ENCODE measurements at regions not wholly inside any gene's neighbourhood (a gene's known extent, or its start where the extent isn't known, plus 50 kb on each side); places are given as distances from the start of the nearest gene placed in this dataset.

GRCh38 chr5:20636686-20637085 is 648.7 kb upstream of the CDH18 start:
- H3K4me3 ChIP-seq (ENCODE audit: control insufficient read depth, low read depth, low read length): no peak overlapping the region
- no peak for TF ChIP-seq CTCF (conservative IDR thresholded peaks at IDR 0.05; ENCODE audit: control insufficient read depth, insufficient read depth, low read depth, low read length)
- no peak for DNase-seq (ENCODE audit: low read depth)

DNA sequence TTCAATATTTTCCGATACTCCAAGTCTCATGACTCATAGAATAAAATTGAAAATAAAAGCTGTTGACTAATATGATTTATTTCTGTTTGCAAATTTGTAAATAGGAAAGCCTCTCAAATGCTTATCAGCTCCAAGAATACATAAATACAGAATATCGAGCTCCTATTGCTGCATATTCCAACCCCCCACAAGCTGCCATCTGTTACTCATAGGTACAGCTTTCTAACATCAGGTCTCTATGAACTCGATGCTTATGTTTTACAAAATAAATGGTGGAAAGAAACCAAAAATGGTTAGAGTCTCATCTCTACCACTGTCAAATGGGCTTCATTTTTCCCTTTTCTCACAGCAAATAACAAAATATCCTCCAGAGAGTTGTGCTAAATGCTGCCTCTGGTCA is 631.6 kb upstream of the CDH18 start:
- H3K4me3 ChIP-seq (ENCODE audit: control insufficient read depth, low read depth, low read length): no peak overlapping the region
- no peak for DNase-seq (ENCODE audit: low read depth)
- TF ChIP-seq CTCF (conservative IDR thresholded peaks at IDR 0.05; ENCODE audit: control insufficient read depth, insufficient read depth, low read depth, low read length): no peak

- no peak for TF ChIP-seq CTCF (conservative IDR thresholded peaks at IDR 0.05; ENCODE audit: control insufficient read depth, insufficient read depth, low read depth, low read length)
These were observed 630.3 kb upstream of the CDH18 start for GRCh38 chr5:20618340-20618739.

GRCh38 chr5:20617841-20618240 is 629.8 kb upstream of the CDH18 start:
- no peak overlapping the region for H3K4me3 ChIP-seq (ENCODE audit: control insufficient read depth, low read depth, low read length)
- no peak for DNase-seq (ENCODE audit: low read depth)
- TF ChIP-seq CTCF (conservative IDR thresholded peaks at IDR 0.05; ENCODE audit: control insufficient read depth, insufficient read depth, low read depth, low read length): no peak

More at GRCh38 chr5:20618340-20618739, 630.3 kb upstream of the CDH18 start:
- H3K4me3 ChIP-seq (ENCODE audit: control insufficient read depth, low read depth, low read length): no peak overlapping the region
- DNase-seq (ENCODE audit: low read depth): no peak

- TF ChIP-seq CTCF (conservative IDR thresholded peaks at IDR 0.05; ENCODE audit: control insufficient read depth, insufficient read depth, low read depth, low read length): no peak
- no peak for DNase-seq (ENCODE audit: low read depth)
- H3K4me3 ChIP-seq (ENCODE audit: control insufficient read depth, low read depth, low read length): no peak overlapping the region
These were observed 628.0 kb upstream of the CDH18 start for GRCh38 chr5:20615888-20616563.

DNA sequence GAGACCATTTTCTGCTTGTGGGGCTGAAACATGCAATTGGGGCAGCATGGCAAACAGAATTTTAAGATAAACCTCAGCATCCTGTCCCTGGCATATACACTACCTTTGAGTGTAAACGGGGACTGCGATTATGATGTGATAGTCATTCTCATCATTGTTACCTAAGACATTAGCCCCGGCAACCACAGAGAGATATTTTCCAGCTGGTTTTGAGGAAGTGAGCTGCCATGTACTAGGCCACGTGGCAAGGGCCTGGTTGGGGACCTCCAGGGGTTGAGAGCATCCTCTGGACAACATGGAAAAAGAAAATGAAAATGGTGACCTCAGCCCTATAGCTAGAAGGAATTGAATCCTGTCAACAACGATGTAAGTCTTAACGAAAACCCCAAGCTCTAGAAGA is 623.6 kb upstream of the CDH18 start:
- no peak for DNase-seq (ENCODE audit: low read depth)
- H3K4me3 ChIP-seq (ENCODE audit: control insufficient read depth, low read depth, low read length): no peak overlapping the region
- TF ChIP-seq CTCF (conservative IDR thresholded peaks at IDR 0.05; ENCODE audit: control insufficient read depth, insufficient read depth, low read depth, low read length): no peak

DNA sequence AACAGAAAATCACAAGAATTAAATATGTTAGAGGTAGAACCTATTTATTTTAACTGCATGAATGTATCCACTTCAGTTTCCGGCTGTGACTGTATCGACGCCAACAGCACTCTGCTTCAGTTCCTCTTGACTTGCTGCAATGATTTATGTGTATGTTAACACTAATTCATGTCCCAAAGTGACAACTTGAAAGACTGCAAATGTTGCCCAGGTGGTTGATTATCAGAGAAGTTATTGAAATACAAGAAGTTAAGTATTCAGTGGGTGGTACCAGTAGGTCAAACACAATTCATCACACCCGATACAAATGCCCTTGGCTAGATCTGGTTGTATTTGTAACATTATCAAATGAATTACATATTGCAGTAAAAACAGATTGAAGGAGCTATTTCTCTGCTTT is 622.7 kb upstream of the CDH18 start:
- no peak for TF ChIP-seq CTCF (conservative IDR thresholded peaks at IDR 0.05; ENCODE audit: control insufficient read depth, insufficient read depth, low read depth, low read length)
- DNase-seq (ENCODE audit: low read depth): no peak
- H3K4me3 ChIP-seq (ENCODE audit: control insufficient read depth, low read depth, low read length): no peak overlapping the region
